Astrocyte of the spinal cord (primary cell): ENCODE measurements at regions not wholly inside any gene's neighbourhood (a gene's known extent, or its start where the extent isn't known, plus 50 kb on each side); places are given as distances from the start of the nearest gene placed in this dataset.

Experiments
- DNase-seq: peaks from one replicate; pipeline ENCODE4 v3.0.0; 2011; ENCODE audit warnings: low read depth, low spot score
- H3K4me3 ChIP-seq: 2 replicates; pipeline ENCODE4 v1.5.1; 2011; ENCODE audit warnings: low read depth, mild to moderate bottlenecking, low read length, moderate library complexity
- CTCF ChIP-seq: IDR thresholded peaks from 2 replicates; pipeline ENCODE4 v1.5.1; 2012; ENCODE audit warnings: low read depth, mild to moderate bottlenecking, low read length, inconsistent platforms
- in situ Hi-C: cut with HindIII; loops from 2 replicates; pipeline ENCODE4 v1.10.0; 2017; ENCODE audit warnings: low sequenced_read_pairs

- in situ Hi-C loops, result no loop called here
- TF ChIP-seq CTCF, result no peak
- no peak overlapping the region for H3K4me3 ChIP-seq
- no peak for DNase-seq
Observed at GRCh38 chr2:41949883-41950665, 97.7 kb upstream of the PKDCC start.

- no peak overlapping the region for H3K4me3 ChIP-seq
- TF ChIP-seq CTCF, result no peak
- DNase-seq, result no peak
- in situ Hi-C loops, result no loop called here
Observed at GRCh38 chr2:41950666-41950960, 97.2 kb upstream of the PKDCC start.

- no peak for DNase-seq
- in situ Hi-C loops, result no loop called here
- no peak for TF ChIP-seq CTCF
- no peak overlapping the region for H3K4me3 ChIP-seq
Observed at GRCh38 chr2:41954304-41955291, 93.2 kb upstream of the PKDCC start.

- no peak for DNase-seq
- in situ Hi-C loops, result no loop called here
- H3K4me3 ChIP-seq, result no peak overlapping the region
- TF ChIP-seq CTCF, result no peak
Observed at GRCh38 chr2:41955316-41956043, 92.3 kb upstream of the PKDCC start.

- TF ChIP-seq CTCF, result no peak
- H3K4me3 ChIP-seq, result no peak overlapping the region
- no peak for DNase-seq
- in situ Hi-C loops, result no loop called here
Observed at GRCh38 chr2:41957431-41957830, 90.4 kb upstream of the PKDCC start.

- no peak for TF ChIP-seq CTCF
- no peak for DNase-seq
- in situ Hi-C loops, result no loop called here
- no peak overlapping the region for H3K4me3 ChIP-seq
Observed at GRCh38 chr2:41958251-41958650, 89.6 kb upstream of the PKDCC start.
